ENCODE measurements at regions not wholly inside any gene's neighbourhood (a gene's known extent, or its start where the extent isn't known, plus 50 kb on each side); places are given as distances from the start of the nearest gene placed in this dataset.

DNA sequence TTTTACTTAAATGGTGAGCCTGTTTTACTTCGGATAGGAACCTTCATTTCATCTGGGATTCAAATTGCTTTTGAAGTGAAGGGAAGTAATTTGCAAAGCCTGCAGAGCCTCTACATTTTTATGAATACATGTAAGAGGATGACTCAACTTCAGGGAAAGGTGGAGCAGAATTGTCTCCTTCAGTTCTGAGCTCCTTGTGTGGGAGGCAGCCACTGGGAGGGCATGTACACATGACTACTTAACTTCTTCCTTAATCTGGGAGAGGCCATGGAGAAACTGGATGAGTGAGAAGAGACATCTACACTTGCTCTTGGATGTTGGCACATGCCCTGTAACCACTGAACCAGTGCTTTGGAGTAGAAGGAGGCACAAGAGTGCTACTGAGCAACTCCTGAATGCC is 145.1 kb upstream of the NRSN1 start:
- no peak for DNase-seq (ENCODE audit: low spot score)
- no peak overlapping the region for H3K4me3 ChIP-seq
- no peaks in the 10 kb centered on the region for H3K36me3 ChIP-seq
- TF ChIP-seq, protein P1, sequence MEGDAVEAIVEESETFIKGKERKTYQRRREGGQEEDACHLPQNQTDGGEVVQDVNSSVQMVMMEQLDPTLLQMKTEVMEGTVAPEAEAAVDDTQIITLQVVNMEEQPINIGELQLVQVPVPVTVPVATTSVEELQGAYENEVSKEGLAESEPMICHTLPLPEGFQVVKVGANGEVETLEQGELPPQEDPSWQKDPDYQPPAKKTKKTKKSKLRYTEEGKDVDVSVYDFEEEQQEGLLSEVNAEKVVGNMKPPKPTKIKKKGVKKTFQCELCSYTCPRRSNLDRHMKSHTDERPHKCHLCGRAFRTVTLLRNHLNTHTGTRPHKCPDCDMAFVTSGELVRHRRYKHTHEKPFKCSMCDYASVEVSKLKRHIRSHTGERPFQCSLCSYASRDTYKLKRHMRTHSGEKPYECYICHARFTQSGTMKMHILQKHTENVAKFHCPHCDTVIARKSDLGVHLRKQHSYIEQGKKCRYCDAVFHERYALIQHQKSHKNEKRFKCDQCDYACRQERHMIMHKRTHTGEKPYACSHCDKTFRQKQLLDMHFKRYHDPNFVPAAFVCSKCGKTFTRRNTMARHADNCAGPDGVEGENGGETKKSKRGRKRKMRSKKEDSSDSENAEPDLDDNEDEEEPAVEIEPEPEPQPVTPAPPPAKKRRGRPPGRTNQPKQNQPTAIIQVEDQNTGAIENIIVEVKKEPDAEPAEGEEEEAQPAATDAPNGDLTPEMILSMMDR (IDR thresholded peaks at IDR 0.05): no peak
- H3K27ac ChIP-seq: no peak overlapping the region
- H3K27me3 ChIP-seq: no peaks in the 10 kb centered on the region
- H3K4me1 ChIP-seq: no peaks in the 10 kb centered on the region
- no peaks in the 10 kb centered on the region for H3K9me3 ChIP-seq

GRCh38 chr6:23981923-23982322 is 144.1 kb upstream of the NRSN1 start:
- H3K9me3 ChIP-seq: no peaks in the 10 kb centered on the region
- no peaks in the 10 kb centered on the region for H3K27me3 ChIP-seq
- no peak overlapping the region for H3K27ac ChIP-seq
- no peak overlapping the region for H3K4me3 ChIP-seq
- H3K4me1 ChIP-seq: no peaks in the 10 kb centered on the region
- TF ChIP-seq, protein P1 (IDR thresholded peaks at IDR 0.05): no peak
- no peaks in the 10 kb centered on the region for H3K36me3 ChIP-seq
- DNase-seq (ENCODE audit: low spot score): no peak

- Histone ChIP-seq H3K4me3 (no peak overlapping the region), H3K9me3 (no peaks in the 10 kb centered on the region), H3K27me3 (no peaks in the 10 kb centered on the region), H3K36me3 (no peaks in the 10 kb centered on the region), H3K4me1 (no peaks in the 10 kb centered on the region), H3K27ac (no peak overlapping the region)
- TF ChIP-seq, protein P1 (IDR thresholded peaks at IDR 0.05): no peak
- no peak for DNase-seq (ENCODE audit: low spot score)
Observed at GRCh38 chr6:23983735-23984134, 142.3 kb upstream of the NRSN1 start.

DNA sequence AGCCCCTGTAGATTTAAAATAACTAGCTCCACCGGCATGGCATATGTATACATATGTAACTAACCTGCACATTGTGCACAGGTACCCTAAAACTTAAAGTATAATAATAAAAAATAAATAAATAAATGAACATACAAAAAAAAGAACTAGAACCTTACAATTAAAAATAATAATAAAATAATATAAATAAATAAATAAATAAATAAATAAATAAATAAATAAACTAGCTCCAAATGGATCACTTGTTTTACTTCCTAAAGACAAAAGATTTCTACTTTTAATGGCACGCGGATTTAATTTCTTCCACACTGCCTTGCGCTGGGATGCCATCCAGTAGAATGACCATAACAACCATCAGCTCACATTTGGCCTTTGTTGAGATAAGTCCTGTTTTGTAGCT is 141.0 kb upstream of the NRSN1 start:
- Histone ChIP-seq H3K36me3 (no peaks in the 10 kb centered on the region), H3K4me1 (no peaks in the 10 kb centered on the region), H3K4me3 (no peak overlapping the region), H3K27ac (no peak overlapping the region), H3K9me3 (no peaks in the 10 kb centered on the region), H3K27me3 (no peaks in the 10 kb centered on the region)
- DNase-seq (ENCODE audit: low spot score): no peak
- TF ChIP-seq, protein P1 (IDR thresholded peaks at IDR 0.05): no peak

GRCh38 chr6:23989885-23990533 is 136.0 kb upstream of the NRSN1 start:
- no peak for DNase-seq (ENCODE audit: low spot score)
- Histone ChIP-seq H3K27ac (no peak overlapping the region), H3K4me1 (no peaks in the 10 kb centered on the region), H3K9me3 (no peaks in the 10 kb centered on the region), H3K36me3 (no peaks in the 10 kb centered on the region), H3K4me3 (no peak overlapping the region), H3K27me3 (no peaks in the 10 kb centered on the region)
- TF ChIP-seq, protein P1 (IDR thresholded peaks at IDR 0.05): no peak

GRCh38 chr6:23994013-23994412 is 132.0 kb upstream of the NRSN1 start:
- H3K27ac ChIP-seq: no peak overlapping the region
- H3K9me3 ChIP-seq: no peaks in the 10 kb centered on the region
- no peaks in the 10 kb centered on the region for H3K27me3 ChIP-seq
- no peak overlapping the region for H3K4me3 ChIP-seq
- no peaks in the 10 kb centered on the region for H3K4me1 ChIP-seq
- no peak for DNase-seq (ENCODE audit: low spot score)
- TF ChIP-seq, protein P1 (IDR thresholded peaks at IDR 0.05): no peak
- H3K36me3 ChIP-seq: no peaks in the 10 kb centered on the region

Measured in right atrium auricular region (tissue), 2 donors.